Stimulated activated CD8-positive, alpha-beta memory T cell treated with anti-CD3 and anti-CD28 coated beads, Interleukin-2, amount 100 ng/mL, for 48 hours (primary cell): ENCODE measurements at regions not wholly inside any gene's neighbourhood (a gene's known extent, or its start where the extent isn't known, plus 50 kb on each side); places are given as distances from the start of the nearest gene placed in this dataset.
"Not testable (repeated sequence)": the region's sequence is repeated elsewhere in the genome, so short reads cannot be mapped to it uniquely, and the experiment has no call there.

Experiments used
- DNase-seq, 2 donors: peaks; one replicate each; pipeline ENCODE4 v3.0.0-alpha.2; 2020; ENCODE audit warnings: low read depth in 2 of 2

DNA sequence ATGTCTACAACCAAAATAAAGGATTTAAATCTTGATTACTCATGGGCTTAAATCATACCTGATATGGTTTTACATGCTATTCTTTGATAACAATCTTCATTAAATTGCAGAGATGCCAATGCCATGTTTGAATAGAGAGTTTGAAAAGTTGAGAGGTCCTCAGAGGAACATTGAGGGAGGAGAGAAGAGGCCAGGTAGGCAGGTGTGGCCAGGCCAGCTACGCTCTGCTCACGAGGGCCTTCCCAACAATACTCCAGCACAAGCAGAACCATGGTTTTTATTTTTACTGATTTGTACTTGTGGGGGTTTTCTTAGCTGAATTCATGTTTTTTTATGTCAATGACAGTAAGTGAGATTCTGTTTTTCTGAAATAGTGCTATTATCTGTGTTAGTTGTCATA lies 158.1 kb upstream of the RFC3 start:
- no peak for DNase-seq

DNA sequence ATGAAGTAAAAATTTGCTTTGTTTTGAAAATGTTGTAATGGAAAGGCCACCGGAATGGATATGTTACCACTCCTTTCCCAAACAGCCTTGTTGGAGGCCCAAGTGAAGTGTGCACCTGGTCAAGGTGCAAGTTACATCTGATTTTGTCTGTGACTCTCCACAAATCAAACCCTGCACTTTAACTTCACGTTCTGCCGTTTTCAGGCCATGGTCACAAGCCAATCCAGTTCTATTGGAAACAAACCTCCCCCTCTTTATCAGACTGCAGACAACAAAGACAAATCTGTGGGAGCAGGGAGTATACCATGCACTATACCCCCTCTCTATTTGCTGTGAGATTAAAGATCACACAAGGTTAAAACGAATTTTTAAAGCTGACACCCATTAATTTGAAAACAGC lies 155.6 kb upstream of the RFC3 start:
- DNase-seq, result no peak

DNA sequence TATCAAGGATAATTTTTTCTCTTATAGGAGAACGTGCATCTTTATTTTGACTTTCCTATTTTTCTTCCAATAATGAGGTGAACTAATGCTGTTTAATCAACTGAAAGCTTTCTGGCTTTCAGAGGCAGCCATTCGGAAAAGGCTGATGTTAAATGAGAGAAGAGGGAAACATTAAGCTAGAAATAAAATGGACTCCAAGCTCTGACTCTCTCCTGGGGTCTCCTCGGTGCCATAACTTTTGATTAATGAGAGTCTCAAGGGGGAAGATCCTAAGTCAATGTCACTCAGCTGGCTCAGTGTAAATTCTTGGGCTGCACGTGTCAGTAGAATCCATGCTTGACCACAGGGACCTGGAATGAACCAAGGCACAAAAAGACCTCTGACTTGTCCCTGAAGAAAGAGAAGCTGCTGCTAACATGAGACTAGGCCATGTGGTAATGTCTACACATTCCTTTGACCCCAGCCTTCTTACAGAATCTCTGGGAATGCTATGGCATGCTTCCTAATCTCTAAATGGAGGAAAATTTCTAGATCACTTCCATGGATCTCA lies 152.2 kb upstream of the RFC3 start:
- DNase-seq, result no peak

DNA sequence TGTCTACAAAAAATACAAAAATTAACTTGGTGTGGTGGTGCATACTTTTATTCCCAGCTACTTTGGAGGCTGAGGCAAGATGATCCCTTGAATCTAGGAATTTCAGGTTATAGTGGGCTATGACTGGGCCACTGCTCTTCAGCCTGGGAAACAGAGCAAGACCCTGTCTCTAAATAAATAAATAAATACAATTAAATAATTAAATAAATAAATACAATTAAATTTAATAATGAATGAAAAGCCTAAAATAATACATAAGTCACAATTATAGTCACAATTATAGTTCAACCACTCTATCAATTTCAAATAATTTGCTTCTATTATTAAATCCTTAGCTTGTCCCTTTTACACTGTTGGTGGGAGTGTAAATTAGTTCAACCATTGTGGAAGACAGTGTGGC lies 146.4 kb upstream of the RFC3 start:
- DNase-seq, result no peak

DNA sequence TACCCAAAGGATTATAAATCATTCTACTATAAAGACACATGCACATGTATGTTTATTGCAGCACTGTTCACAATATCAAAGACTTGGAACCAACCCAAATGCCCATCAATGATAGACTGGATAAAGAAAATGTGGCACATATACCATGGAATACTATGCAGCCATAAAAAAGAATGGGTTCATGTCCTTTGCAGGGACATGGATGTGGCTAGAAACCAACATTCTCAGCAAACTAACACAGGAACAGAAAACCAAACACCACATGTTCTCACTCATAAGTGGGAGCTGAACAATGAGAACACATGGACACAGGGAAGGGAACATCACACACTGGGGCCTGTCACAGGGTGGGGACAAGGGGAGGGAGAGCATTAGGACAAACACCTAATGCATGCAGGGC lies 145.9 kb upstream of the RFC3 start:
- DNase-seq, result not testable (repeated sequence)

DNA sequence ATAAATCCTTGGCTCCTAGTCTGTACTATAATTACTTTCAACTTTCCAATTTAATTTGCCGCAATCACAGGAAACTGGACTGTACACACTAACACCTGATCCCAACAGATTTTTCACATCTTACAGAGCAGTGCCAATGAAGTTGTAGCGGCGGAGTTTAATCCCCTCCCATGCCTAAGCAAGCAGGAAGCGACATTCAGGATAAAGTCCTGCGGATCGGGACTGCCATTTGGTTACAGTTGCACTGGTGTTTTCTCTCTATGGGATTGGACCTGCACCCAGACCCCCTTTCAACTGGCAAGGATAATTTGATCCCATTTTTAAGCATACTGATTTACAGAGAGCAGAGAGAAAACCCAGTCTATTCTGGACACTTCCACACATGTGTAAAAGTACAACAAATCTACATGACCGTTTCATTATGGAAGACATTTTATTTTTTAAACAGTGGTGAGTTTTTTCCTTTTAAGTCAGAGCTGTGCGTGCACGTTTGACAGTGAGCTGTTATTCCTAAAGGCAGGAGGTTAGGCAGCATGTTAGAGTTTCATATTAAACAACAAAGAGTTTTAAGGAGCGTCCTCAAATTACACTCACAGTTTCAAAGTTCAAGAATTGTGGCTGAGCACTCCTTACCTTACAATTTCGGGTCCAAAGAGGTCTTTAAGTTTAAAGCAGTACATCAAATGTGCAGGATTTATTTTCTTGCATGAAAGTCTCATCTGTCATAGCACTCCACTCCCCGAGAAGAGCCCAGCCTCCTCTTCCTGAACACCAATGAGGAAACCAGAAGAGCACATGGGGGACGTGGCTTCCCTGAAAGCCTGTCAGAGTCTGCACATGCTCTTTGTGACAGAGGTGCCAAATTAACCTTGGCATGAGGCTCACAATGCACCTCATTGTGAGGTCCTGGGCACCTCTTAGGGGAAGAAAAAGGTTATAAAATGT lies 141.6 kb upstream of the RFC3 start:
- DNase-seq, result no peak

DNA sequence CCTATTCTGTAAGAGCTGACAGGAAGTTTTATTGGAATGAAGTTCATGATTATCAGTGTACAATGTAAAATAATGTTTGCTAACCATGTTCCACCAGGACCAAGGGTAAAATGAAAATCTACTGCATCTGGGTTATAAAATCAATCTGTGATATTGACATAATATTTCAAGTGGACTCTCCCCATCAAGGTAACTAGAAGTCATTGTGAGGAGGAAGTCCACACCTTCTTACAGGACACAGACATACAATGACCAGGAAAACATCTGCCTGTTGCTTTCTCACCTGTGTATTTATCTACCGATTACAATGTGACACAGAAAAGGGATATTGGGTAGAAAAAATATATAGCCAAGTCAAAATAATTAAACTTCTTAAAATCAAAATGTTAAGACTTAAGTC lies 140.7 kb upstream of the RFC3 start:
- DNase-seq, result no peak

DNA sequence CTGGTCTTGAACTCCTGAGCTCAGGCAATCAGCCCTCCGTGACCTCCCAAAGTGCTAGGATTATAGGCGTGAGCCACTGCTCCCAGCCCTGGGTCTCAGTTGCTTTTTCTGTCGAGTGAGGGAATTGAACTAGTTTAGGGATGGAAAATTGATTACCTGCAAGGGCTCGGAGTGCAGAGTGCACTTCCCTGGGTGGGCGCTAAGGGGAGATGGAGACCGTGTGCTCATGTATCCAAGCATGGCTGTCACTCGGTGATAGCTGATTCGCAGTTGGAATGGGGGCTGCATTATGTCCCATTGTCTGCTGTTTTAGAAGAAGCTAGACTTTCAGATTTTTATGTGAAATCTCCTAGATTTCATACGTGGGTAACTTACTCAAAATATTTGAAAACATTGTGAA lies 139.9 kb upstream of the RFC3 start:
- no peak for DNase-seq

DNA sequence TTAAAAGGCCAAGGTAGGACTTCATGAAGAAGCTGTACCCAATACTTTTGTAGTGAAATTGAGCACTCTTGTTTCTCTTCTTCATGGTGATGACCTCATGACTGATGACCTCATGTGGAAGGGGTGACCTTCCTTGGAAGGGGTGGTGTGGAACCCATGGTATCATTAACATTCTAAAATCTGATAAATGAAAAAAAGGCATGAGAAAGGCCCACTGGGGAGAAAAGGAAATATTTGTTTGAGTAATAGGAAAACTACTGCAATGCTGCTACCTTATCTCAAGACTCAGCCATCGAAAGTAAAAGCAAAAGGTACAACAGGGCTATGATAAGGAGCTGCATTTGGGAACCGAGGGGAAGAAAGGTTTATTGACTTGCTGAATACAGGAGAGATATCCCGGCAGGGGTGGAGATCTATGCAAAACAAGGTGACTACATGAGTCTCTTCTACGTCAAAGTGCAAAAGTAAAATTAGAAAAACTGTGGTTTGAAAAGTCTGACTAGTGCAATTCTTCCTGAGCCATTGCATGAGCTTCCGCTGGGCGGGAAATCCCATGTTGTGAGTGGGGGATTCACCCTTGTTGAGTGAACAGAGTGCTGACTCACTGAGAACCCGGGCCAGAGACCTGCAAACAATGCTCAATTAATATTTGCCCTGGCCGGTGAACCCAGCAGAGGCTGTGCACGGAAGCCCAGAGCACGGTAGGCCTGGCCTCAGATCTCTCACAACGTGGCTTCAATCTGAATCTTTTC lies 138.9 kb upstream of the RFC3 start:
- peak; percentile 47 to 68 for DNase-seq

DNA sequence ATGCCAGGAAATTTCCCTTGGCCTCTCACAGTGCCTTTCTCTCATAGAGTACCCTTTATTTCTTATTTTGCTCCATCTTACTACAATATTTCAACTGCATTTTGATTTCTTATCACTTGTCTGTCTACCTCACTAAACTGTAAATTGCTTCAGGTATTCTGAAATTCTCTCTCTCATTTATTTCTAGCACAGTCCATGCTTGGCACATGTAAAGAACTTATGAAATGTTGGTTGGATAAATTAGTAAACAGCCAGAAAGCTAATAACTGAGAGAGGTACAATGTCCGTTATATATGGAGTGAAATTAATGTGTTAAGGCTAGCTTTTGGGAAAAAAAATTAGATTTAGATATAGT lies 138.3 kb upstream of the RFC3 start:
- no peak for DNase-seq

DNA sequence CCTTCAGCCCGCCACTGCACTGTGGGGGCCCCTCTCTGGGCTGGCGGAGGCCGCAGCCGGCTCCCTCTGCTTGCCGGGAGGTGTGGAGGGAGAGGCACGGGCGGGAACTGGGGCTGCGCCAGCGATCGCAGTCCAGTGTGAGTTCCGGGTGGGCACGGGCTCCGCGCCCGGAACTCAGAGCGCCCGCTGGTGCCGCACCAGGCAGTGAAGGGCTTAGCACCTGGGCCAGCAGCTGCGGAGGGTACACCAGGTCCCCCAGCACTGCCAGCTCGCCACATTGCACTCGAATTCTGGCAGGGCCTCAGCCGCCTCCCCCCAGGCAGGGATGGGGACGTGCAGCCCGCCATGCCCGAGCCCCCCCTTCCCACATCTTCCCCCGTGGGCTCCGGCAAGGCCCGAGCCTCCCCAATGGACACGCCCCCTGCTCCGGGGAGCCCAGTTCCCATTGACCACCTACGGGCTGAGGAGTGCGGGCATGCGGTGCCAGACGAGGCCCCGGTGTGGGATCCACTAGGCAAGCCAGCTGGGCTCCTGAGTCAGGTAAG lies 135.9 kb upstream of the RFC3 start:
- no peak for DNase-seq

DNA sequence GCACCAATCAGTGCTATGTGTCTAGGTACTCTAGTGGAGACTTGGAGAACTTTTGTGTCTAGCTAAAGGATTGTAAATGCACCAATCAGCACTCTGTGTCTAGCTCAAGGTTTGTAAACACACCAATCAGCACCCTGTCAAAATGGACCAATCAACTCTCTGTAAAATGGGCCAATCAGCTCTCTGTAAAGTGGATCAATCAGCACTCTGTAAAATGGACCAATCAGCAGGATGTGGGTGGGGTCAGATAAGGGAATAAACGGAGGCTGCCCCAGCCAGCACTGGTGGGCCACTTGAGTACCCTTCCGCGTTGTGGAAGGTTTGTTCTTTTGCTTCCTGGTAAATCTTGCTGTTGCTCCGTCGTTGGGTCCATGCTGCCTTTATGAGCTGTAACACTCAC lies 135.3 kb upstream of the RFC3 start:
- not testable (repeated sequence) for DNase-seq

DNA sequence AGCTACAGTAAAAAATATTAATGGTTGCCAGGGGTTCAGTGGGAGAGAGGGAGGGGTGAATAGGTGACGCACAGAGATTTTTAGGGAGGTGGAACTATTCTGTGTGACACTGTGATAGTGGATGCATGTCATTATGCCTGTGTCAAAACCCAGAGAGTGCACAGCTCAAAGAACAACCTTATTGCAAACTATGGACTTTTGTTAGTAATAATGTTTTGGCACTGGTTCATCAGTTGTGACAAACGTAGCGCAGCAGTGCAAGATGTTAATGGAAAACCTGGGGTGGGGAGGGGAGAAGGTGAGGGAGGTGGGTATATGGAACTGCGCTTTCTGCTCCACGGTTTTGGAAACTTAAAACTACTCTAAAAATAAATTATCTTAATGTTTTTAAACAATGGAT lies 134.6 kb upstream of the RFC3 start:
- no peak for DNase-seq

DNA sequence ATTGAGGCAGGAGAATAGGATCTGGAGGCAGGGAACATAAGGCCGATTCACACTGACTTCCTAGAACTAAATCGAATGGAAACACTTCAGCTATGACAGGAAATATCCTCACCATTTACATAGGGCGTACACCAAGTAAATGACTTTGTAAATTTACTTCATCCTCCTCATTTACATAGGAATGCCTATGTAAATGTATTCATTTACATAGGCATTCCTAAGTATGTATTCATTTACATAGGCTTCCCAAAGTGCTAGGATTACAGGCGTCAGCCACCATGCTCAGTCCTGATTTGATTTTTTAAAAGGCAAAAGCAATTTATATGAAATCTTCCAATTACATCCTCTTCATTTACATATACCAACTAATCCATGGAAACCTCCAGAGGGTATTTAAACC lies 133.1 kb upstream of the RFC3 start:
- no peak for DNase-seq

DNA sequence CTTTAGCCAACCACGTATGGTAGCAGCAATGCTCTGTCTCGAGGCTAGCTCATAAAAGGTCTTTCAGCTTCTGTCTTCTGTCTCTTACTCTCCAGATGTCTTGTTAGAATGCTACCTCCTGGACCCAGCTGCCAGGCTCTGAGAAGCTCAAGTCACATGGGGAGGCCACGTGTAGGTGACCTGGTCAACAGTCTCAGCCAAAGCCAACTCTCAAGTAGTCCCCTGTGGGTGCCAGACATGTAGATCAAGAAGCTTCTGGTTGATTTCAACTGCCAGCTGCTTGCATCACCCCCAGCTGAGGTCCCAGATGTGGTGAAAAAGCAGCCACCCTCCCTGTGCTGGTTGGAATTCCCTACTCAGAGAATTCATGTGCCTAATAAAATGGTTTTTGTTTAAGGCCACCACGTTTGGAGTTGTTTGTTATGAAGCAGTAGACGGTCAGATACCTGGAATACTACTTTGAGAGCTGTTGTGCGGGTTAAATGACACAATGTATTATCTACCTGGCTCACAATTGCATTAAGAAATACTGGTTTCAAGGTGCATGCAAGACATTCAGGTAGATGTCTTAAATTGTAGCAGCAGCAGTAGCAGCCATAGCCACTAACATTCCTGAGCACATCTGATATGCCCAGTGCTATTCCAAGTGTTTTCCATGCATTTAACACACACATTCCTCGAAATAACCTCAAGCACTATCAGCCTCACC lies 131.0 kb upstream of the RFC3 start:
- DNase-seq, result no peak

DNA sequence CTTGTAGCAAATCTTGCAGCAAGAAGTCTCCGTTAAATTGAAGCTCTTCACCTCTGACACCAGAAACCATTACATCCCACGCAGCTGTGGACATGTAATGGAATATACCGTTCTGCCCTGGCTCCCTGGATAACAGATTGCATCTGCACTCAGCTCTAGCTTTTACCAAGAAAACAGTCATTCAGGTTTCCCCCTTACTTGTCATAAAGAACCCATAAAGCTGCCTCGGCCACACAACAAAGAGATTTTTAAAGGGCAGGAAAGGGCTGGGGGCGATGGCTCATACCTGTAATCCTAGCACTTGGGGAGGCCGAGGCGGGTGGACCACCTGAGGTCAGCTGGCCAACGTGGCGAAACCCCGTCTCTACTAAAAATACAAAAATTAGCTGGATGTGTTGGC lies 127.6 kb upstream of the RFC3 start:
- no peak for DNase-seq

DNA sequence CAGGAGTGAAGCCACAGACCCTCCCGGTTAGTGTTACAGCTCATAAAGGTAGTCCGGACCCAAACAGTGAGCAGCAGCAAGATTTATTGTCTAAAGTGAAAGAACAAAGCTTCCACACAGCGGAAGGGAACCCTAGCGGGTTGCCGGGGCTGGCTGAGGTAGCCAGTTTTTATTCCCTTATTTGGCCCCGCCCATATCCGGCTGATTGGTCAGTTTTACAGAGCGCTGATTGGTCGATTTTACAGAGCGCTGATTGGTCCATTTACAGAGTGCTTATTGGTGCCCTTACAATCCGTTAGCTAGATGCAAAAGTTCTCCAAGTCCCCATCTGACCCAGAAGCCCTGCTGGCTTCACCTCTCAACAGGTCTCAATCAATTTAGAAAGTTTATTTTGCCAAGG lies 126.0 kb upstream of the RFC3 start:
- DNase-seq, result no peak

DNA sequence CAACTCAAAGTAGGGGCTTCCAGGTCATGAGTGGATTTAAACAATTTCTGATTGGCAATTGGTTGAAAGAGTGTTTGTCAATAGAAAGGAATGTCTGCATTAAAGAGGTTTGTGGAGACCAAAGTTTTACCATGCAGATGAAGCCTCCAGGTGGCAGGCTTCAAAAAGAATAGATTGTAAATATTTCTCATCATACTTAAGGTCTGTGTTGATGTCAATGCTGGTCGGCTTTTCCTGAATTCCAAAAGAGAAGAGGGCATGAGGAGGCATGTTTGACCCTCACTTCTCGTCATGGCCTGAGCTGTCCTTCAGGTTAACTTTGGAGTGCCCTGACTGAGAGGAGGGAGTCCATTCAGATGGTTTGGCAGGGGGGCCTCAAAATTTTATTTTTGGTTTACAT lies 125.4 kb upstream of the RFC3 start:
- DNase-seq, result no peak

DNA sequence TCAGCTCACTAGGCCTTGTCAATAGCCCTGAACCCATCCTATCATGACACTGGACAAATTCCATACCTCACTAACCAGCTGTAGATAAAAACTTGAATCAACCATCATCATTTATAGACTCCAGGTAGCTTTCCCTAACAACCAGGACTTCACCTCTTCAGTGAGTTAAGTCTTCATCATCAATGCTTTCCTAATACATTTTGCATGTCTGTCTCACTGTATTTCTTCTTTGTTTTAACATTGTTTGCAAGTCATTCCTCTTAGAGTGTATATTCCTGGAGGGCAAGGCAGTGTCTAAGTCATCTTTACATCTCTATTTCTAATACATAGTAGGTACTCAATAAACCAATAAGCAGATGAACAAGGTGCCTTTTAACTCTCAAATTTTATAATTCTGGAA lies 123.4 kb upstream of the RFC3 start:
- no peak for DNase-seq

DNA sequence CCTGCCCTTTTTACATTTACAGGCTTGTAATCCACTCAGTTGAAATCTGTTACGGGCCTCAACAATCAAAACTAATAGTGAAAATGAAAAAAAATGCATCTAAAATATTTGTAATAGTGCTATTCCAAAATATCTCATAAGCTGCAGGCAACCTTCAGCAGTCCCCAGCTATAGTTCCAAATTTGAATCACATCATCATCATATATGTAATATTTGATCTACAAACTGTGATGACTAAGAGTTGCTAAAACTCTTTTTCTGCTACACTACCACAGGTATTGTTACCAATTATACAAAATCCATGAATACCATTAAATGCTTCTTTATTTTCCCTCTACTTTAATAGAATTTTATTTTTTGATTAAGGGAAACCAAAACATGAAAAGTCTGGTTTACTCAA lies 121.4 kb upstream of the RFC3 start:
- no peak for DNase-seq

DNA sequence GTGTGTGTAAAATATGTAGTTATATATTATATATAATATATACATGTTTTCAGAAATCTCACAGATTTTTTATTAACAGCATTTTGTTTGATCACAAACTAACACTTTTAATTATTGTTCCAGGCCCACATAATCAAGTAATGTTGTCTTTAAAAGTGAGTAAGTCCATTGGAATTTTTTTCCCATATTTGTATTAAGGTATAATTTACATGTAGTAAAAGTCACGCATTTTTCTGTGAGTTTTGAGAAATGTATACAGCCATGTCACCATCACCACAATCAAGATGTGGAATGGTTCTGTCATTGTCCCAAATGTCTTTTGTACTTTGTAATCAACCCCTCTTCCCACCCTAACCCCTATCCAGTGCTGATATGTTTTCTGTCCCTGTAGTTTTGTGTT lies 120.0 kb upstream of the RFC3 start:
- no peak for DNase-seq

DNA sequence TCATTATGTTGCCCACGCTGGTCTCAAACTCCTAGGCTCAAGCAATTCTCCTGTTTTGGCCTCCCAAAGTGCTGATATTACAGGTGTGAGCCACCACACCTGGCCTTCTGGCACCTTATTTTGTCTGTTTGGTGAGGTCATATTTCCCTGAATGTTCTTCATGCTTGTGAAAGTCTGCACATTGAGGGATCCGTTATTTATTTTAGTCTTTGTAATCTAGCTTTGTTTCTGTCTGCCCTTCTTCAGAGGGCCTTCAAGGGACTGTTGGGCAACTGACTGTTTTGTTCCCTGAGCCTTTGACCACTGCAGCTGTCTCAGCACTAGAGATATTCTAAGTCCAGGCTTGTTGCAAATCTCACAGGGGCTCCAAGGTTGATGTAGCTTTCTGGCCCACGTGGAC lies 110.5 kb upstream of the RFC3 start:
- DNase-seq, result no peak
